ENCODE measurements at regions not wholly inside any gene's neighbourhood (a gene's known extent, or its start where the extent isn't known, plus 50 kb on each side); places are given as distances from the start of the nearest gene placed in this dataset.

- Histone ChIP-seq H3K27me3 (ENCODE audit: control insufficient read depth in 2 of 2, insufficient read depth in 2 of 2, low read length in 2 of 2) (no peaks in the 10 kb centered on the region), H3K27ac (ENCODE audit: extremely low read depth, low read depth, low read length) (no peak overlapping the region), H3K79me2 (ENCODE audit: control insufficient read depth, insufficient read depth, low read length) (no peaks in the 10 kb centered on the region), H3K9me3 (replicated peaks; ENCODE audit: control insufficient read depth, insufficient read depth, low read depth, low read length) (no peaks in the 10 kb centered on the region), H3K4me3 (no peak overlapping the region), H3K9ac (ENCODE audit: insufficient read depth in 1 of 2, low read depth in 2 of 2, low read length in 2 of 2) (no peak overlapping the region), H2AFZ (ENCODE audit: low read depth, low read length) (peak overlapping the region; percentile 44; the same call in 1 of the 2 replicates), H3K9me1 (ENCODE audit: control insufficient read depth, insufficient read depth, low read length) (no peaks in the 10 kb centered on the region), H4K20me1 (replicated peaks; ENCODE audit: control insufficient read depth, insufficient read depth, low read length) (no peaks in the 10 kb centered on the region), H3K4me2 (ENCODE audit: insufficient read depth, low read length) (no peak overlapping the region), H3K4me1 (replicated peaks in 1 of 2; ENCODE audit: control insufficient read depth in 2 of 2, insufficient read depth in 2 of 2, low read length in 2 of 2) (peaks cover 0 to 2% of the 10 kb centered on the region in 2 experiments; a peak in 2 of 5 replicates), H3K36me3 (ENCODE audit: control insufficient read depth, insufficient read depth, low read length) (no peaks in the 10 kb centered on the region)
- in situ Hi-C loops (cut with MboI) (no loop called here), intact Hi-C loops (cut with micrococcal nuclease) (no loop called here)
- FAIRE-seq = no peak
- peak in 1 of 4 experiments; percentile 23 for DNase-seq (ENCODE audit: extremely low read depth in 1 of 4, low spot score in 3 of 4)
- 0 out of 3 replicates have a peak, but pooled peaks have one; percentile 28 for ATAC-seq
- CTCF ChIA-PET (ENCODE audit: low intra/inter-chr PET ratio) = no interaction called here
- WGBS (ENCODE audit: insufficient coverage, low coverage, missing lambda C conversion rate) = 0% methylated on average over 2 of the region's 2 CpGs
- TF ChIP-seq ARHGAP35 (IDR thresholded peaks at IDR 0.05; ENCODE audit: partially characterized antibody) (no peak), RAD51 (IDR thresholded peaks at IDR 0.05; ENCODE audit: borderline replicate concordance, low read depth) (no peak), CEBPZ (IDR thresholded peaks at IDR 0.05; ENCODE audit: borderline replicate concordance, low read depth, low read length) (no peak), FOXP1 (CRISPR knock-in tag; IDR thresholded peaks at IDR 0.05) (no peak), MYBL2 (IDR thresholded peaks at IDR 0.05; ENCODE audit: low read depth) (no peak), MYBL2 (CRISPR knock-in tag; IDR thresholded peaks at IDR 0.05; ENCODE audit: borderline replicate concordance) (no peak), NFATC3 (IDR thresholded peaks at IDR 0.05) (no peak), TRIM24 (IDR thresholded peaks at IDR 0.05) (no peak)
- TF ChIP-seq, protein P1, sequence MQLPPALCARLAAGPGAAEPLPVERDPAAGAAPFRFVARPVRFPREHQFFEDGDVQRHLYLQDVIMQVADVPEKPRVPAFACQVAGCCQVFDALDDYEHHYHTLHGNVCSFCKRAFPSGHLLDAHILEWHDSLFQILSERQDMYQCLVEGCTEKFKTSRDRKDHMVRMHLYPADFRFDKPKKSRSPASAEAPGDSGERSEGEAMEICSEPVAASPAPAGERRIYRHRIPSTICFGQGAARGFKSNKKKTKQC (CRISPR knock-in tag; IDR thresholded peaks at IDR 0.05) = no peak
- TF ChIP-seq, protein P2, sequence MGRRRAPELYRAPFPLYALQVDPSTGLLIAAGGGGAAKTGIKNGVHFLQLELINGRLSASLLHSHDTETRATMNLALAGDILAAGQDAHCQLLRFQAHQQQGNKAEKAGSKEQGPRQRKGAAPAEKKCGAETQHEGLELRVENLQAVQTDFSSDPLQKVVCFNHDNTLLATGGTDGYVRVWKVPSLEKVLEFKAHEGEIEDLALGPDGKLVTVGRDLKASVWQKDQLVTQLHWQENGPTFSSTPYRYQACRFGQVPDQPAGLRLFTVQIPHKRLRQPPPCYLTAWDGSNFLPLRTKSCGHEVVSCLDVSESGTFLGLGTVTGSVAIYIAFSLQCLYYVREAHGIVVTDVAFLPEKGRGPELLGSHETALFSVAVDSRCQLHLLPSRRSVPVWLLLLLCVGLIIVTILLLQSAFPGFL (CRISPR knock-in tag; IDR thresholded peaks at IDR 0.05) = no peak
- POLR2A ChIA-PET = interaction anchor here (0.7 to 1.1 kb wide), 2 partner anchors 15 to 226 kb away, joined by 3 read pairs; no protein-coding TSS in a partner anchor
- no TSS peak for BruUV-seq (replicated peaks)
Observed at GRCh38 chr1:117760485-117760884, 154.6 kb downstream of the TENT5C start.
